BJ (cell line): ENCODE measurements at regions not wholly inside any gene's neighbourhood (a gene's known extent, or its start where the extent isn't known, plus 50 kb on each side); places are given as distances from the start of the nearest gene placed in this dataset.

ENCODE experiments used
- CTCF ChIA-PET: fragments of 350-600 bp; formaldehyde crosslinking; extraction: SDS; loops from one replicate; lab custom pipeline; 2021; ENCODE audit warnings: antibody characterized with exemption, inconsistent platforms; lab: Yijun Ruan, JAX
- POLR2A ChIA-PET: fragments of 300-600 bp; sonication (Branson Sonifier 250); formaldehyde crosslinking; extraction: SDS; loops from one replicate; lab custom pipeline; 2021; ENCODE audit warnings: antibody characterized with exemption; lab: Charles Lee
- DNase-seq: peaks from one replicate; pipeline ENCODE4 v3.0.0-alpha.2; 2011; ENCODE audit warnings: low read depth
- H3K27me3 ChIP-seq: 2 replicates; pipeline ENCODE4 v1.6.0; 2011; ENCODE audit warnings: low read length; ENCODE audit not compliant: control insufficient read depth, insufficient read depth
- H3K36me3 ChIP-seq: 2 replicates; pipeline ENCODE4 v1.5.1; 2011; ENCODE audit warnings: low read length; ENCODE audit not compliant: control insufficient read depth, insufficient read depth
- H3K4me3 ChIP-seq: 2 replicates; pipeline ENCODE4 v1.5.1; 2011; ENCODE audit warnings: low read depth, mild to moderate bottlenecking, control low read depth, low read length
- CTCF ChIP-seq: IDR thresholded peaks from 2 replicates; pipeline ENCODE4 v1.5.1; 2011; ENCODE audit warnings: low read depth, mild to moderate bottlenecking, control low read depth, inconsistent platforms, low read length, moderate library complexity; ENCODE audit not compliant: insufficient read depth

DNA sequence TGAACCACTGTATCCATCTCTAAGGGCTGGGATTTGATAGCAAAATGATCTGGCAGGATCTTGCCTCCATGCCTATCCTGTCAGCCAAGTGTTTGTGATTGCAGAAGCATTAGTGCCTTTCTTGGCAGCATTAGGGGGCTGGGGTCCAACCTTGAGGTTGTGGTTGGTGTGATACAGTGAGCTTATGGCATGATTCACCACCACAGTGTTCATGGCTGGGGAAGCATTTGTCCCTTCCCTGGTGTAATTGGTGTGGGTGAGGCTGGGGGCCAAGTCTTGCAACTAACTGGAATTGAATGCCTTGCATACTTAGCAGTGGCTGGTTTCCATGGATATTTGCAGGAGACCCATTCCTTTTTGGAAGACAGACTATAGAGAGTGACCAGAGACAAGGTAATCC, 271.0 kb upstream of the TBL1XR1 start:
- Histone ChIP-seq H3K4me3 (no peak overlapping the region), H3K36me3 (no peaks in the 10 kb centered on the region), H3K27me3 (no peaks in the 10 kb centered on the region)
- no peak for TF ChIP-seq CTCF
- DNase-seq, result peak; percentile 87
- ChIA-PET POLR2A (interaction anchor here (1.0 kb wide), 1 partner anchor 438 kb away, joined by 3 read pairs; no protein-coding TSS in a partner anchor), CTCF (interaction anchor here (1.5 kb wide), 1 partner anchor 9 kb away, joined by 4 read pairs; no protein-coding TSS in a partner anchor)

- no peak for DNase-seq
- ChIA-PET POLR2A (interaction anchor here (1.0 kb wide), 1 partner anchor 437 kb away, joined by 3 read pairs; no protein-coding TSS in a partner anchor), CTCF (no interaction called here)
- TF ChIP-seq CTCF, result no peak
- Histone ChIP-seq H3K27me3 (no peaks in the 10 kb centered on the region), H3K36me3 (no peaks in the 10 kb centered on the region), H3K4me3 (no peak overlapping the region)
These were observed 271.5 kb upstream of the TBL1XR1 start for GRCh38 chr3:177468816-177469215.

DNA sequence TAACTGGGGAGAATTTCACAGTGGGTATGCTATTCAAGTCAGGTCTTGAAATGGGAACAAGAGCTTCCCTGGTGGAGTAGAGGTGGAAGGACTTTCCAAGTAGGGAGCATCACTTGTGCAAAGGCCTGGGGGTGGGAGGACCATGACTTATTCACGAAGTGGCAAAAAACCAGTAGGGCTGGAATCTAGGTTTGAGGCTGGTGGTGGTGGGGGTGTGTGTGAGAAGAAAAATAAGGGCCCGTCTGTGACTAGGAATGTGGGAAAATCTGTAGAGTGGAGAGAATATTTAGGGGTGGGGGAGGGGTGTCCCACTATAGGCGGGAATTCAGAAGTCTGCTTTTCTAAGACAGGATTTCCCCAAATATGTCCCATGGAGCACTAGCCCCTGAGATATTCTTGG, 271.9 kb upstream of the TBL1XR1 start:
- TF ChIP-seq CTCF, result no peak
- Histone ChIP-seq H3K36me3 (no peaks in the 10 kb centered on the region), H3K27me3 (no peaks in the 10 kb centered on the region), H3K4me3 (no peak overlapping the region)
- DNase-seq, result no peak
- CTCF ChIA-PET, result interaction anchor here (0.9 kb wide), 1 partner anchor 9 kb away, joined by 3 read pairs; no protein-coding TSS in a partner anchor
- POLR2A ChIA-PET, result no interaction called here

GRCh38 chr3:177470197-177470941, 273.1 kb upstream of the TBL1XR1 start:
- no peak overlapping the region for H3K4me3 ChIP-seq
- POLR2A ChIA-PET, result no interaction called here
- CTCF ChIA-PET, result interaction anchor here (0.9 to 1.0 kb wide), 2 partner anchors 8 to 915 kb away, joined by 3 read pairs; no protein-coding TSS in a partner anchor
- no peak for DNase-seq
- TF ChIP-seq CTCF, result no peak
- no peaks in the 10 kb centered on the region for H3K36me3 ChIP-seq
- no peaks in the 10 kb centered on the region for H3K27me3 ChIP-seq

DNA sequence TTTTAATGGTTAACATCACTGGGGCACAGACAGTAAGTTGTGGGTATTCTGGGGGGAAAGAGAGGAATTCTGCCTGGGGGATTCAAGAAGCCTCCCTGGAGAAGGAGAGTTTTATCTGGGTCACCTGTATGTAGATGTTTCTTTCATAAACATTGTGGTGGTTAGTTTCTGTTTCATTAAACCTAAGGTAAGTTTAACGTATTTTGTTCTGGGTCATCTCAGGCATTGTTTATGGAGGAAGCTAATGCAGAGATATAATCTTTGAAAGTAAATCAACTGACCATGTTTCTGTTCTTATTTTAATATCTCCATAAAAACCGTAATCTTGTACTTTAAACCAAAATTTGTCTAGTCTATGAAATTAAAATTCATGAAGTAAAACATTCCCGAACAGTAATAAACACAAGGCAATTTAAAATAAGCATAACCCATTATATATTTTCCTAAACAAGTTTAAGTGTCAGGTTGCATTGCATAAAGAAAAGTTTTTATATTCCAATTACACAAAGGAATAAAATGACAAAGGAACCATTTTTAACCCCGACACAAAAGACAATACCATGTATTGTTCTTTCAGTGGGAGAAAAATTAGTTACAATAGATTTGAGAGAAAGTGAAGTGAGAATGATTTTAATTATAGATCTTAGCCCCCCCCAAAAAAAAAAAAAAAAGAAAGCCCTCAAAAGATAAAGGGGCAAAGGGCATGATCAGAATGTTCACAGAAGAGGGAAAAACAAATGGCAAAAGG, 274.6 kb upstream of the TBL1XR1 start:
- Histone ChIP-seq H3K36me3 (no peaks in the 10 kb centered on the region), H3K27me3 (no peaks in the 10 kb centered on the region), H3K4me3 (no peak overlapping the region)
- ChIA-PET CTCF (no interaction called here), POLR2A (no interaction called here)
- DNase-seq, result no peak
- no peak for TF ChIP-seq CTCF
